Osteoblast (primary cell): ENCODE measurements at regions not wholly inside any gene's neighbourhood (a gene's known extent, or its start where the extent isn't known, plus 50 kb on each side); places are given as distances from the start of the nearest gene placed in this dataset.
"Not testable (repeated sequence)": the region's sequence is repeated elsewhere in the genome, so short reads cannot be mapped to it uniquely, and the experiment has no call there.

Source experiments
- DNase-seq: peaks from one replicate; pipeline ENCODE4 v3.0.0; 2011; ENCODE audit warnings: low spot score, mixed read lengths; ENCODE audit not compliant: insufficient read length; ENCODE audit errors: missing footprints
- H2AFZ ChIP-seq: 2 replicates; pipeline ENCODE4 v1.6.0; 2011; ENCODE audit warnings: mild to moderate bottlenecking, low read length
- H3K27ac ChIP-seq: 2 replicates; pipeline ENCODE4 v1.5.1; 2011; ENCODE audit warnings: mild to moderate bottlenecking, low read depth, low read length, moderate library complexity
- H3K27me3 ChIP-seq: 2 replicates; pipeline ENCODE4 v1.6.0; 2012; ENCODE audit warnings: mild to moderate bottlenecking, control low read depth, inconsistent platforms, low read length, moderate library complexity; ENCODE audit not compliant: insufficient read depth
- H3K36me3 ChIP-seq: 2 replicates; pipeline ENCODE4 v1.5.1; 2011; ENCODE audit warnings: mild to moderate bottlenecking, low read length, control low read depth, moderate library complexity; ENCODE audit not compliant: insufficient read depth
- H3K4me1 ChIP-seq: 2 replicates; pipeline ENCODE4 v1.5.1; 2011; ENCODE audit warnings: mild to moderate bottlenecking, low read length, control low read depth, moderate library complexity; ENCODE audit not compliant: insufficient read depth
- H3K4me2 ChIP-seq: 2 replicates; pipeline ENCODE4 v1.6.0; 2011; ENCODE audit warnings: mild to moderate bottlenecking, low read length; ENCODE audit not compliant: insufficient read depth
- H3K4me3 ChIP-seq: fragments of 200-600 bp; sonication (generic); 3 replicates; pipeline ENCODE4 v1.5.1; 2012; ENCODE audit warnings: mild to moderate bottlenecking, low read length, inconsistent platforms; ENCODE audit not compliant: insufficient read depth
- H3K79me2 ChIP-seq: 2 replicates; pipeline ENCODE4 v1.6.0; 2012; ENCODE audit warnings: mild to moderate bottlenecking, low read length, control low read depth, inconsistent platforms; ENCODE audit not compliant: insufficient read depth
- H3K9me3 ChIP-seq: 2 replicates; pipeline ENCODE4 v1.5.1; 2011; ENCODE audit warnings: low read depth, low read length, control low read depth
- H4K20me1 ChIP-seq: 2 replicates; pipeline ENCODE4 v1.6.0; 2012; ENCODE audit warnings: mild to moderate bottlenecking, low read length, control low read depth; ENCODE audit not compliant: insufficient read depth
- TF ChIP-seq, protein P1 (sequence below): IDR thresholded peaks from 2 replicates; pipeline ENCODE4 v1.5.1; 2011; ENCODE audit warnings: mild to moderate bottlenecking, low read depth, low read length, moderate library complexity; ENCODE audit errors: extremely low read depth

DNA sequence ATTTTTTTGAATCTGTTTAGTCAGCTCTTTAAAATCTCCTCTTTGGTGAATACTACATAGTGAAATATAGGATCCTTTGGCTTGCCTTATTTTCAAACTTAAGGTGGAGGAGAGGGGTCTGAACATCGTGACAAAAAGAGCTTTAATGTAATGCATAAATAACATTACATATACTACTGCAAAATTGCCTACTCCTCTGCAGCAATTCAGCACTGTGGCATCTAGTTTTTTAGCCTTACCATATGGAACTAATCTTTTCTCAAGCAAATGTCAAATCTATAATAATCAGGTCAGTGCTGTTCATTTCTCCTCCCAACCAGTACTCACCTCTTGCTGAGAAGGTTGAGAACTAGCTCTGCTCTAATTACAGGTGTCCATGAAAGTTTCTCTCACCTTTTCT, 394.0 kb upstream of the CDIN1 start:
- Histone ChIP-seq H3K27me3 (no peaks in the 10 kb centered on the region), H3K79me2 (no peaks in the 10 kb centered on the region), H3K4me3 (no peak overlapping the region), H4K20me1 (no peaks in the 10 kb centered on the region), H3K4me1 (no peaks in the 10 kb centered on the region), H3K9me3 (no peaks in the 10 kb centered on the region), H2AFZ (no peak overlapping the region), H3K27ac (no peak overlapping the region), H3K4me2 (no peak overlapping the region), H3K36me3 (no peaks in the 10 kb centered on the region)
- no peak for DNase-seq
- TF ChIP-seq, protein P1, sequence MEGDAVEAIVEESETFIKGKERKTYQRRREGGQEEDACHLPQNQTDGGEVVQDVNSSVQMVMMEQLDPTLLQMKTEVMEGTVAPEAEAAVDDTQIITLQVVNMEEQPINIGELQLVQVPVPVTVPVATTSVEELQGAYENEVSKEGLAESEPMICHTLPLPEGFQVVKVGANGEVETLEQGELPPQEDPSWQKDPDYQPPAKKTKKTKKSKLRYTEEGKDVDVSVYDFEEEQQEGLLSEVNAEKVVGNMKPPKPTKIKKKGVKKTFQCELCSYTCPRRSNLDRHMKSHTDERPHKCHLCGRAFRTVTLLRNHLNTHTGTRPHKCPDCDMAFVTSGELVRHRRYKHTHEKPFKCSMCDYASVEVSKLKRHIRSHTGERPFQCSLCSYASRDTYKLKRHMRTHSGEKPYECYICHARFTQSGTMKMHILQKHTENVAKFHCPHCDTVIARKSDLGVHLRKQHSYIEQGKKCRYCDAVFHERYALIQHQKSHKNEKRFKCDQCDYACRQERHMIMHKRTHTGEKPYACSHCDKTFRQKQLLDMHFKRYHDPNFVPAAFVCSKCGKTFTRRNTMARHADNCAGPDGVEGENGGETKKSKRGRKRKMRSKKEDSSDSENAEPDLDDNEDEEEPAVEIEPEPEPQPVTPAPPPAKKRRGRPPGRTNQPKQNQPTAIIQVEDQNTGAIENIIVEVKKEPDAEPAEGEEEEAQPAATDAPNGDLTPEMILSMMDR = no peak

DNA sequence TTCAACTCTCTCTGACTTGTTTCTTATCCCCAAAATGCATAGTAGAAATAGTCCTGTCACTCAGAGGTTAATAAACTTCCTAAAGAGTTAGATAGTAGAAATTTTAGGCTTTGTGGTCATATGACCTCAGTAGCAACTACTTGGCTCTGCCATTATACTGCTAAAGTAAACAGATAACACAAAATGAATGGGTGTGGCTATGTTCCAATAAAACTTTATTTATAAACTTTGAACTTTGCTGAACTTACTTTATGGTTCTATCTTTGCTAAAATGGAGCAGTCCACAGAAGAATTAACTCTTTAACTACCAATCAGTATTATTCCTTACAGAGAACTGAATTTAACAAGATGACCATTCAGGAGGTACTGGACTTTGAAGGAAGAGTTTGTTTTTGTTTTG, 393.6 kb upstream of the CDIN1 start:
- no peaks in the 10 kb centered on the region for H3K36me3 ChIP-seq
- DNase-seq = no peak
- no peaks in the 10 kb centered on the region for H3K4me1 ChIP-seq
- H3K9me3 ChIP-seq = no peaks in the 10 kb centered on the region
- no peak overlapping the region for H3K27ac ChIP-seq
- no peak overlapping the region for H3K4me2 ChIP-seq
- TF ChIP-seq, protein P1 = no peak
- no peaks in the 10 kb centered on the region for H3K79me2 ChIP-seq
- H3K27me3 ChIP-seq = no peaks in the 10 kb centered on the region
- no peak overlapping the region for H2AFZ ChIP-seq
- no peaks in the 10 kb centered on the region for H4K20me1 ChIP-seq
- H3K4me3 ChIP-seq = no peak overlapping the region

DNA sequence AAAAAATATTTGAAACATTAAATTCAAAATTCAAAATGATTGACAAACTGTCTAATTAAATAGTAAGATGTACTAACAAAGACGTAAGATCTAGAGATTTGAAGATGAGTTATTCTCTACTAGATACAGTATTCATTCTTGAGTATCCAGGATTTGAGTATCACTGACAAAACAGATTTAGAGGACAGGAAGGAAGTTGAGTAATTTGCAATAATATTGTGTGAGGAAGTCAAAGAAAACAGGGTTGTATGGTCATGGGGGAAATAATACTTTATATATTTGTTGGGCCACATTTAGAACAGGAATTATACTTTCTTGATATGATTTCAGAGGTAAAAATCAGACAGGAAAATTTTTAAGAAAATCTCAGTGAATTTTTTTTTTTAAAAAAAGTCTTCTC, 393.1 kb upstream of the CDIN1 start:
- Histone ChIP-seq H3K4me1 (no peaks in the 10 kb centered on the region), H3K9me3 (no peaks in the 10 kb centered on the region), H4K20me1 (no peaks in the 10 kb centered on the region), H3K79me2 (no peaks in the 10 kb centered on the region), H3K4me3 (no peak overlapping the region), H3K36me3 (no peaks in the 10 kb centered on the region), H3K27ac (no peak overlapping the region), H3K4me2 (no peak overlapping the region), H2AFZ (no peak overlapping the region), H3K27me3 (no peaks in the 10 kb centered on the region)
- no peak for DNase-seq
- TF ChIP-seq, protein P1 = no peak

DNA sequence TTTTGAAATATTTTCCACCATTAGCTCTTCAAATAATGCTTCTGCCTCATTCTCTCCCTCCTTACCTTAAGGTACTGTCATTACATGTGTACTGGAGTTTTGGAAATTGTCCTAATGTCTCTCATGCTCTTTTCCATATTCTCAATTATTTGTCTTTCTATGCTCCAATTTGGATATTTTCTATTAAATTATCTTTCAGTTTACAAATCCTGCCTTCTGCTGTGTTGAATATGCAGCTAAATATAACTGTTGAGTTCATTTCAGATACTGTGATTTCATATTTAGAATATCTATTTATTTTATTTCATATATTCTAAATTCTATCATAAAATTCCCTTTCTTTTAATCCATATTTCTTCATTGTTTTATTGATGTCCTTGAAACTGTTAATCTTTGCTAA, 388.0 kb upstream of the CDIN1 start:
- no peaks in the 10 kb centered on the region for H4K20me1 ChIP-seq
- H3K9me3 ChIP-seq = no peaks in the 10 kb centered on the region
- H2AFZ ChIP-seq = no peak overlapping the region
- no peak overlapping the region for H3K4me2 ChIP-seq
- no peaks in the 10 kb centered on the region for H3K36me3 ChIP-seq
- no peak for DNase-seq
- TF ChIP-seq, protein P1 = no peak
- no peak overlapping the region for H3K4me3 ChIP-seq
- no peaks in the 10 kb centered on the region for H3K79me2 ChIP-seq
- H3K4me1 ChIP-seq = no peaks in the 10 kb centered on the region
- no peak overlapping the region for H3K27ac ChIP-seq
- no peaks in the 10 kb centered on the region for H3K27me3 ChIP-seq

DNA sequence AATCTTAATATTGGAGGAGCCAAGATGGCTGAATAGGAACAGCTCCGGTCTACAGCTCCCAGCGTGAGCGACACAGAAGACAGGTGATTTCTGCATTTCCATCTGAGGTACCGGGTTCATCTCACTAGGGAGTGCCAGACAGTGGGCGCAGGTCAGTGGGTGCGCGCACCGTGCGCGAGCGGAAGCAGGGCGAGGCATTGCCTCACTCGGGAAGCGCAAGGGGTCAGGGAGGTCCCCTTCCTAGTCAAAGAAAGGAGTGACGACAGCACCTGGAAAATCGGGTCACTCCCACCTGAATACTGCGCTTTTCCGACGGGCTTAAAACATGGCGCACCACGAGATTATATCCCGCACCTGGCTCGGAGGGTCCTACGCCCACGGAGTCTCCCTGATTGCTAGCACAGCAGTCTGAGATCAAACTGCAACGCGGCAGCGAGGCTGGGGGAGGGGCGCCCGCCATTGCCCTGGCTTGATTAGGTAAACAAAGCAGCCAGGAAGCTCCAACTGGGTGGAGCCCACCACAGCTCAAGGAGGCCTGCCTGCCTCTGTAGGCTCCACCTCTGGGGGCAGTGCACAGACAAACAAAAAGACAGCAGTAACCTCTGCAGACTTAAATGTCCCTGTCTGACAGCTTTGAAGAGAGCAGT, 383.9 kb upstream of the CDIN1 start:
- H3K4me3 ChIP-seq, H2AFZ ChIP-seq, H3K9me3 ChIP-seq, DNase-seq, H3K4me1 ChIP-seq, H3K27me3 ChIP-seq, H3K27ac ChIP-seq, H4K20me1 ChIP-seq, H3K36me3 ChIP-seq, H3K4me2 ChIP-seq, H3K79me2 ChIP-seq: not testable (repeated sequence)
